ENCODE measurements at regions not wholly inside any gene's neighbourhood (a gene's known extent, or its start where the extent isn't known, plus 50 kb on each side); places are given as distances from the start of the nearest gene placed in this dataset.

- H3K9me1 ChIP-seq (ENCODE audit: insufficient read depth, low read length): no peaks in the 10 kb centered on the region
- H2AK5ac ChIP-seq (ENCODE audit: low read depth, low read length): no peak overlapping the region
- H3K14ac ChIP-seq (replicated peaks; ENCODE audit: low read depth, low read length): no peak overlapping the region
- H4K5ac ChIP-seq (ENCODE audit: low read depth, low read length): no peak overlapping the region
- H3K4ac ChIP-seq (ENCODE audit: low read depth, low read length): no peak overlapping the region
- H3K27ac ChIP-seq (ENCODE audit: insufficient read depth, low read length): no peak overlapping the region
- no peaks in the 10 kb centered on the region for H3K4me1 ChIP-seq (ENCODE audit: control insufficient read depth, insufficient read depth, low read length)
- DNase-seq (no peak), ATAC-seq (ENCODE audit: low read depth) (no peak)
- no peaks in the 10 kb centered on the region for H4K20me1 ChIP-seq (ENCODE audit: insufficient read depth, low read length)
- no peaks in the 10 kb centered on the region for H3K27me3 ChIP-seq (ENCODE audit: control insufficient read depth, insufficient read depth, low read length)
- in situ Hi-C loops (cut with MboI; ENCODE audit: low sequenced_read_pairs): no loop called here
- H2AFZ ChIP-seq (replicated peaks; ENCODE audit: low read length, poor library complexity): no peak overlapping the region
- no peak overlapping the region for H2AK9ac ChIP-seq (replicated peaks; ENCODE audit: low read depth, low read length, poor library complexity)
- no peak overlapping the region for H4K91ac ChIP-seq (ENCODE audit: insufficient read depth, low read depth, low read length)
- H3K23ac ChIP-seq (ENCODE audit: low read depth, low read length): no peak overlapping the region
- peaks cover 22% of the 10 kb centered on the region for H3K9me3 ChIP-seq (ENCODE audit: control insufficient read depth, insufficient read depth, low read length)
- H4K8ac ChIP-seq (ENCODE audit: low read depth in 2 of 2, low read length in 2 of 2): no peak overlapping the region
- 47% methylated on average over 7 of the region's 22 CpGs; no CpG with 5 or more reads in 1 of the 2 experiments for WGBS, 2 experiments (ENCODE audit: extremely low coverage in 2 of 2, insufficient read length in 1 of 2)
- H2BK15ac ChIP-seq (ENCODE audit: low read depth, low read length): no peak overlapping the region
- intact Hi-C loops (cut with micrococcal nuclease): no loop called here
- H3K4me3 ChIP-seq (ENCODE audit: insufficient read depth, low read depth, low read length): no peak overlapping the region
- H2BK5ac ChIP-seq (ENCODE audit: low read depth, low read length, poor library complexity, severe bottlenecking): no peak overlapping the region
- TF ChIP-seq MAFK (IDR thresholded peaks at IDR 0.05; ENCODE audit: low read depth, low read length): no peak
- no peak for TF ChIP-seq FOS (IDR thresholded peaks at IDR 0.05; ENCODE audit: low read depth, low read length)
- TF ChIP-seq NFE2L2 (IDR thresholded peaks at IDR 0.05; ENCODE audit: low read depth, low read length): no peak
- TF ChIP-seq CEBPB (IDR thresholded peaks at IDR 0.05; ENCODE audit: low read depth, low read length): no peak
- no peak for TF ChIP-seq RAD21 (IDR thresholded peaks at IDR 0.05; ENCODE audit: low read length)
- no peak for TF ChIP-seq ELK1 (IDR thresholded peaks at IDR 0.05; ENCODE audit: borderline replicate concordance, low read depth, low read length)
- TF ChIP-seq RFX5 (IDR thresholded peaks at IDR 0.05; ENCODE audit: low read depth, low read length): no peak
- TF ChIP-seq RCOR1 (IDR thresholded peaks at IDR 0.05; ENCODE audit: insufficient replicate concordance, low read length): no peak
- no peak for TF ChIP-seq BHLHE40 (IDR thresholded peaks at IDR 0.05; ENCODE audit: low read depth, low read length)
- no peak for TF ChIP-seq MAZ (IDR thresholded peaks at IDR 0.05; ENCODE audit: borderline replicate concordance, low read depth, low read length)
- dilution Hi-C loops (cut with HindIII; ENCODE audit: low sequenced_read_pairs, unreplicated experiment): no loop called here
- H3K9ac ChIP-seq (ENCODE audit: low read depth, low read length): no peak overlapping the region
- no peaks in the 10 kb centered on the region for H3K36me3 ChIP-seq (ENCODE audit: control insufficient read depth, insufficient read depth, low read length)
- CTCF ChIA-PET: no interaction called here
- H2BK120ac ChIP-seq (ENCODE audit: low read depth, low read length): no peak overlapping the region
- BruUV-seq (replicated peaks): no TSS peak
- no peak overlapping the region for H3K56ac ChIP-seq (ENCODE audit: extremely low read depth, insufficient read depth, low read length)
- POLR2A ChIA-PET (ENCODE audit: unreplicated experiment): no interaction called here
- H2BK20ac ChIP-seq (ENCODE audit: low read depth, low read length): no peak overlapping the region
- H3K79me1 ChIP-seq (ENCODE audit: low read depth in 1 of 2, low read length in 2 of 2): no peaks in the 10 kb centered on the region
- no peak overlapping the region for H3K18ac ChIP-seq (ENCODE audit: low read depth, low read length)
- H3K4me2 ChIP-seq (ENCODE audit: low read depth, low read length): no peak overlapping the region
Measured at GRCh38 chr20:60868316-60868891, 383.7 kb upstream of the CDH4 start.
